Neural cell (in vitro differentiated cells): ENCODE measurements at regions not wholly inside any gene's neighbourhood (a gene's known extent, or its start where the extent isn't known, plus 50 kb on each side); places are given as distances from the start of the nearest gene placed in this dataset.
A peak's percentile ranks its signal among the peaks of the same experiment; 100 is the strongest.

Experiments
- H2AFZ ChIP-seq: fragments of 200-600, 300-800 bp; sonication (generic), shearing (Covaris generic); 2 replicates; pipeline ENCODE4 v1.6.0; 2014; ENCODE audit warnings: low read depth, mild to moderate bottlenecking, antibody characterized with exemption, low read length, moderate library complexity
- H3F3A ChIP-seq: fragments of 200-600 bp; shearing (Covaris generic); 2 replicates; pipeline ENCODE4 v1.6.1; 2016; ENCODE audit warnings: mild to moderate bottlenecking, moderate library complexity, mixed read lengths, antibody characterized with exemption, low read length; ENCODE audit not compliant: insufficient read depth, poor library complexity, severe bottlenecking
- H3K27ac ChIP-seq: fragments of 200-600, 300-800 bp; sonication (generic), shearing (Covaris generic); 2 replicates; pipeline ENCODE4 v1.5.1; 2014; ENCODE audit warnings: mild to moderate bottlenecking, low read length, moderate library complexity
- H3K27me3 ChIP-seq: fragments of 300-800, 200-600 bp; sonication (generic), shearing (Covaris generic); 2 replicates; pipeline ENCODE4 v1.6.0; 2014; ENCODE audit warnings: mild to moderate bottlenecking, low read depth, low read length, moderate library complexity; ENCODE audit not compliant: insufficient read depth
- H3K36me3 ChIP-seq: fragments of 300-800, 200-600 bp; sonication (generic), shearing (Covaris generic); 2 replicates; pipeline ENCODE4 v1.5.1; 2014; ENCODE audit warnings: mild to moderate bottlenecking, antibody characterized with exemption, low read length, moderate library complexity; ENCODE audit not compliant: insufficient read depth
- H3K4me2 ChIP-seq: fragments of 300-800, 200-600 bp; sonication (generic), shearing (Covaris generic); 2 replicates; pipeline ENCODE4 v1.6.0; 2014; ENCODE audit warnings: mild to moderate bottlenecking, low read length
- H3K4me3 ChIP-seq: fragments of 300-800, 200-600 bp; sonication (generic), shearing (Covaris generic); 2 replicates; pipeline ENCODE4 v1.5.1; 2014; ENCODE audit warnings: mild to moderate bottlenecking, low read length, moderate library complexity
- H3K79me2 ChIP-seq: fragments of 200-600 bp; shearing (Covaris generic); replicated peaks from 2 replicates; pipeline ENCODE4 v1.6.0; 2014; ENCODE audit warnings: mild to moderate bottlenecking, low read length, moderate library complexity; ENCODE audit not compliant: insufficient read depth
- H3K9ac ChIP-seq: fragments of 300-800, 200-600 bp; sonication (generic), shearing (Covaris generic); 2 replicates; pipeline ENCODE4 v1.6.1; 2016; ENCODE audit warnings: mild to moderate bottlenecking, low read length, mixed read lengths
- H3K9me2 ChIP-seq: fragments of 200-600 bp; shearing (Covaris generic); 2 replicates; pipeline ENCODE4 v1.6.1; 2016; ENCODE audit warnings: mild to moderate bottlenecking, low read length, mixed read lengths; ENCODE audit not compliant: insufficient read depth
- H3K9me3 ChIP-seq: fragments of 200-600, 300-800 bp; sonication (generic), shearing (Covaris generic); 2 replicates; pipeline ENCODE4 v1.6.1; 2016; ENCODE audit warnings: mild to moderate bottlenecking, mixed run types, low read length, moderate library complexity, mixed read lengths
- H4K20me1 ChIP-seq: fragments of 200-600 bp; shearing (Covaris generic); 2 replicates; pipeline ENCODE4 v1.6.1; 2016; ENCODE audit warnings: mild to moderate bottlenecking, mixed run types; ENCODE audit not compliant: insufficient read depth
- EP300 ChIP-seq: fragments of 450-650 bp; conservative IDR thresholded peaks from 2 replicates; pipeline ENCODE4 v1.6.1; 2014; ENCODE audit warnings: antibody characterized with exemption, mild to moderate bottlenecking, moderate library complexity; ENCODE audit not compliant: poor library complexity, severe bottlenecking
- EZH2 ChIP-seq: fragments of 200-600, 300-800 bp; shearing (Covaris generic), sonication (generic); IDR thresholded peaks from 2 replicates; pipeline ENCODE4 v1.6.1; 2014; ENCODE audit warnings: antibody characterized with exemption, low read length, borderline replicate concordance, mild to moderate bottlenecking; ENCODE audit not compliant: insufficient read depth, poor library complexity, severe bottlenecking
- MXI1 ChIP-seq: fragments of 450-650 bp; conservative IDR thresholded peaks from 2 replicates; pipeline ENCODE4 v1.6.1; 2014; ENCODE audit warnings: antibody characterized with exemption, mild to moderate bottlenecking; ENCODE audit not compliant: poor library complexity, severe bottlenecking
- POLR2AphosphoS5 ChIP-seq: IDR thresholded peaks from 2 replicates; pipeline ENCODE4 v1.6.1; 2012
- RAD21 ChIP-seq: fragments of 450-650 bp; conservative IDR thresholded peaks from 2 replicates; pipeline ENCODE4 v1.6.1; 2014; ENCODE audit warnings: antibody characterized with exemption, mild to moderate bottlenecking, moderate library complexity
- REST ChIP-seq: IDR thresholded peaks from 2 replicates; pipeline ENCODE4 v1.6.1; 2012; ENCODE audit warnings: borderline replicate concordance
- SMC3 ChIP-seq: fragments of 450-650 bp; conservative IDR thresholded peaks from 2 replicates; pipeline ENCODE4 v1.6.1; 2014; ENCODE audit warnings: antibody characterized with exemption, mild to moderate bottlenecking, moderate library complexity; ENCODE audit not compliant: poor library complexity
- TAF1 ChIP-seq: IDR thresholded peaks from 2 replicates; pipeline ENCODE4 v1.6.1; 2012; ENCODE audit warnings: low read depth
- TF ChIP-seq, protein P1 (sequence below): fragments of 450-650 bp; IDR thresholded peaks from 2 replicates; pipeline ENCODE4 v1.5.1; 2014; ENCODE audit warnings: antibody characterized with exemption, mild to moderate bottlenecking, moderate library complexity; ENCODE audit not compliant: poor library complexity, severe bottlenecking

- Histone ChIP-seq H3K9me2 (no peaks in the 10 kb centered on the region), H3K4me2 (no peak overlapping the region), H3K4me3 (no peak overlapping the region), H3K36me3 (no peaks in the 10 kb centered on the region), H3K79me2 (no peaks in the 10 kb centered on the region), H3K9me3 (no peaks in the 10 kb centered on the region), H2AFZ (no peak overlapping the region), H3K9ac (no peak overlapping the region), H3F3A (no peaks in the 10 kb centered on the region), H3K27me3 (no peaks in the 10 kb centered on the region), H4K20me1 (no peaks in the 10 kb centered on the region), H3K27ac (no peak overlapping the region)
- TF ChIP-seq EZH2 (no peak), TAF1 (no peak), RAD21 (no peak), SMC3 (no peak), EP300 (peak; percentile 44), REST (no peak), MXI1 (no peak), POLR2AphosphoS5 (peak; percentile 36)
- TF ChIP-seq, protein P1, sequence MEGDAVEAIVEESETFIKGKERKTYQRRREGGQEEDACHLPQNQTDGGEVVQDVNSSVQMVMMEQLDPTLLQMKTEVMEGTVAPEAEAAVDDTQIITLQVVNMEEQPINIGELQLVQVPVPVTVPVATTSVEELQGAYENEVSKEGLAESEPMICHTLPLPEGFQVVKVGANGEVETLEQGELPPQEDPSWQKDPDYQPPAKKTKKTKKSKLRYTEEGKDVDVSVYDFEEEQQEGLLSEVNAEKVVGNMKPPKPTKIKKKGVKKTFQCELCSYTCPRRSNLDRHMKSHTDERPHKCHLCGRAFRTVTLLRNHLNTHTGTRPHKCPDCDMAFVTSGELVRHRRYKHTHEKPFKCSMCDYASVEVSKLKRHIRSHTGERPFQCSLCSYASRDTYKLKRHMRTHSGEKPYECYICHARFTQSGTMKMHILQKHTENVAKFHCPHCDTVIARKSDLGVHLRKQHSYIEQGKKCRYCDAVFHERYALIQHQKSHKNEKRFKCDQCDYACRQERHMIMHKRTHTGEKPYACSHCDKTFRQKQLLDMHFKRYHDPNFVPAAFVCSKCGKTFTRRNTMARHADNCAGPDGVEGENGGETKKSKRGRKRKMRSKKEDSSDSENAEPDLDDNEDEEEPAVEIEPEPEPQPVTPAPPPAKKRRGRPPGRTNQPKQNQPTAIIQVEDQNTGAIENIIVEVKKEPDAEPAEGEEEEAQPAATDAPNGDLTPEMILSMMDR = peak; percentile 16
These were observed 1205.2 kb upstream of the AUTS2 start for GRCh38 chr7:68393051-68393450.

DNA sequence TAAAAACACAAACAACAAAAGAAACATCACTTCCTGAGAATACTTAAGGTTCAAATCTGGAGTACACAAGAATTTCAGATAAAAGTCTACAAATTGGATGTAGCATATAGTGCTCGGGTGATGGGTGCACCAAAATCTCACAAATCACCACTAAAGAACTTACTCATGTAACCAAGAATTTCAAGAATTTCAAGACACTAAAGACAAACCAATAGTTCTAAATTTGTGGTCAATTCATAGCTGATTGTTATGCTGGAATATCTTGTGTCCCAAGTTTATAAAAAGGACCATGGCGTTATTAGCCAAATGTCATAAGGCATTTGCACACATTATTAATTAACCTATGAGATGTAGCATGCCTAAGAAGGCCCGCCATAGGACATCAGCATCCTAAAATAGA lies 1204.1 kb upstream of the AUTS2 start:
- Histone ChIP-seq H3K9me2 (no peaks in the 10 kb centered on the region), H3K9ac (no peak overlapping the region), H3K9me3 (no peaks in the 10 kb centered on the region), H3K4me2 (no peak overlapping the region), H2AFZ (no peak overlapping the region), H3K79me2 (no peaks in the 10 kb centered on the region), H3K36me3 (no peaks in the 10 kb centered on the region), H3F3A (no peaks in the 10 kb centered on the region), H3K4me3 (no peak overlapping the region), H4K20me1 (no peaks in the 10 kb centered on the region), H3K27ac (no peak overlapping the region), H3K27me3 (no peaks in the 10 kb centered on the region)
- TF ChIP-seq TAF1 (no peak), SMC3 (no peak), REST (no peak), EP300 (no peak), POLR2AphosphoS5 (no peak), MXI1 (no peak), RAD21 (no peak), EZH2 (no peak)
- TF ChIP-seq, protein P1 = no peak
